Karpas-422 (cell line): ENCODE measurements at regions not wholly inside any gene's neighbourhood (a gene's known extent, or its start where the extent isn't known, plus 50 kb on each side); places are given as distances from the start of the nearest gene placed in this dataset.

Experiments used
- DNase-seq: peaks from one replicate; pipeline ENCODE4 v3.0.0-alpha.2; 2015
- H2AFZ ChIP-seq: fragments of 200-600 bp; sonication (generic); 2 replicates; pipeline ENCODE4 v1.6.1; 2014; ENCODE audit warnings: antibody characterized with exemption, low read length, mixed read lengths
- H3K27ac ChIP-seq: fragments of 200-600 bp; sonication (generic); 2 replicates; pipeline ENCODE4 v1.5.1; 2014; ENCODE audit warnings: mild to moderate bottlenecking, low read length, moderate library complexity
- H3K27me3 ChIP-seq: fragments of 200-600 bp; sonication (generic); 2 replicates; pipeline ENCODE4 v1.6.1; 2014; ENCODE audit warnings: low read length, mixed read lengths
- H3K36me3 ChIP-seq: fragments of 200-600 bp; sonication (generic); 2 replicates; pipeline ENCODE4 v1.6.1; 2014; ENCODE audit warnings: low read length, mixed read lengths; ENCODE audit not compliant: insufficient read depth
- H3K4me1 ChIP-seq: fragments of 200-600 bp; sonication (generic); 2 replicates; pipeline ENCODE4 v1.6.1; 2014; ENCODE audit warnings: mild to moderate bottlenecking, low read length, mixed read lengths
- H3K4me2 ChIP-seq: fragments of 200-600 bp; sonication (generic); 2 replicates; pipeline ENCODE4 v1.6.1; 2014; ENCODE audit warnings: low read length, low read depth, mild to moderate bottlenecking; ENCODE audit not compliant: poor library complexity, severe bottlenecking
- H3K4me3 ChIP-seq: fragments of 200-600 bp; sonication (generic); 2 replicates; pipeline ENCODE4 v1.5.1; 2014; ENCODE audit warnings: mild to moderate bottlenecking, antibody characterized with exemption, low read length, mixed read lengths
- H3K79me2 ChIP-seq: fragments of 200-600 bp; sonication (generic); 2 replicates; pipeline ENCODE4 v1.6.1; 2014; ENCODE audit warnings: mild to moderate bottlenecking, low read length, mixed read lengths
- H3K9ac ChIP-seq: fragments of 200-600 bp; sonication (generic); 2 replicates; pipeline ENCODE4 v1.6.0; 2014; ENCODE audit warnings: low read length
- H3K9me2 ChIP-seq: fragments of 200-600 bp; sonication (generic), shearing (Covaris generic); replicated peaks from 2 replicates; pipeline ENCODE4 v1.6.0; 2014; ENCODE audit warnings: mild to moderate bottlenecking, low read length, moderate library complexity; ENCODE audit not compliant: insufficient read depth
- H3K9me3 ChIP-seq: fragments of 300-700, 200-600 bp; sonication (generic); 2 replicates; pipeline ENCODE4 v1.6.1; 2014; ENCODE audit warnings: low read length, mixed read lengths
- H4K20me1 ChIP-seq: fragments of 200-600 bp; sonication (generic); 2 replicates; pipeline ENCODE4 v1.6.1; 2014; ENCODE audit warnings: mild to moderate bottlenecking, antibody characterized with exemption, low read length, low read depth; ENCODE audit not compliant: insufficient read depth

DNA sequence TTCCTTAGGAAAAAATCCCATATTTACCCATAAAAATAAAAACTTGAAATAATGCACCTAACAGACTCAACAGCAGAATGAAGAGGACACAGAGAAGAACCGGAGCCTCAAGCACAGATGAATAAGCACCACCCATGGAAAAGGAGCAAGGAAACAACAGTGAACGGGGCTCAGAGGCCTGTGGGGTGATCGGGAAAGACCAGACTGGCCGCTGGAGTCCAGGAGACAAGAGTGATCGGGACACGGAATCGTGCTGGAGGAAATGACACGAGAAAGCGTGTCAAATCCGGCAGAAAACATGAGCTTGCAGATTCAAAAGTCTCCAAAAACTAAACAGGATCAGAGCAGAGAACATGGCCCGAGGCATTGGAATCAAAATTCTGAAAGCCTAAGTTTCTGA lies 448.0 kb upstream of the SALL3 start:
- Histone ChIP-seq H3K9me2 (no peaks in the 10 kb centered on the region), H3K9me3 (no peaks in the 10 kb centered on the region), H3K4me3 (no peak overlapping the region), H3K27ac (no peak overlapping the region), H2AFZ (no peak overlapping the region), H3K36me3 (no peaks in the 10 kb centered on the region), H3K4me2 (no peak overlapping the region), H3K9ac (no peak overlapping the region), H4K20me1 (no peaks in the 10 kb centered on the region), H3K4me1 (no peaks in the 10 kb centered on the region), H3K79me2 (no peaks in the 10 kb centered on the region), H3K27me3 (no peaks in the 10 kb centered on the region)
- DNase-seq: no peak

- no peak overlapping the region for H3K27ac ChIP-seq
- DNase-seq: no peak
- H3K36me3 ChIP-seq: no peaks in the 10 kb centered on the region
- H3K9me2 ChIP-seq: no peaks in the 10 kb centered on the region
- H3K4me2 ChIP-seq: no peak overlapping the region
- H3K9me3 ChIP-seq: no peaks in the 10 kb centered on the region
- H3K4me1 ChIP-seq: no peaks in the 10 kb centered on the region
- no peaks in the 10 kb centered on the region for H4K20me1 ChIP-seq
- no peak overlapping the region for H3K4me3 ChIP-seq
- no peaks in the 10 kb centered on the region for H3K79me2 ChIP-seq
- H2AFZ ChIP-seq: no peak overlapping the region
- no peaks in the 10 kb centered on the region for H3K27me3 ChIP-seq
- no peak overlapping the region for H3K9ac ChIP-seq
Measured at GRCh38 chr18:78538669-78539440, 440.8 kb upstream of the SALL3 start.

- H3K4me1 ChIP-seq: no peaks in the 10 kb centered on the region
- H3K9me3 ChIP-seq: no peaks in the 10 kb centered on the region
- H2AFZ ChIP-seq: no peak overlapping the region
- no peaks in the 10 kb centered on the region for H3K79me2 ChIP-seq
- H3K9ac ChIP-seq: no peak overlapping the region
- no peak overlapping the region for H3K4me2 ChIP-seq
- no peaks in the 10 kb centered on the region for H4K20me1 ChIP-seq
- DNase-seq: no peak
- no peak overlapping the region for H3K4me3 ChIP-seq
- H3K27ac ChIP-seq: no peak overlapping the region
- no peaks in the 10 kb centered on the region for H3K36me3 ChIP-seq
- no peaks in the 10 kb centered on the region for H3K27me3 ChIP-seq
- no peaks in the 10 kb centered on the region for H3K9me2 ChIP-seq
Measured at GRCh38 chr18:78540636-78541529, 438.7 kb upstream of the SALL3 start.

GRCh38 chr18:78542204-78542603 lies 437.4 kb upstream of the SALL3 start:
- no peak overlapping the region for H2AFZ ChIP-seq
- no peak overlapping the region for H3K4me2 ChIP-seq
- H3K4me3 ChIP-seq: no peak overlapping the region
- no peaks in the 10 kb centered on the region for H3K79me2 ChIP-seq
- H3K9me2 ChIP-seq: no peaks in the 10 kb centered on the region
- no peaks in the 10 kb centered on the region for H3K9me3 ChIP-seq
- DNase-seq: no peak
- no peaks in the 10 kb centered on the region for H3K36me3 ChIP-seq
- H4K20me1 ChIP-seq: no peaks in the 10 kb centered on the region
- no peak overlapping the region for H3K9ac ChIP-seq
- H3K4me1 ChIP-seq: no peaks in the 10 kb centered on the region
- H3K27me3 ChIP-seq: no peaks in the 10 kb centered on the region
- no peak overlapping the region for H3K27ac ChIP-seq

DNA sequence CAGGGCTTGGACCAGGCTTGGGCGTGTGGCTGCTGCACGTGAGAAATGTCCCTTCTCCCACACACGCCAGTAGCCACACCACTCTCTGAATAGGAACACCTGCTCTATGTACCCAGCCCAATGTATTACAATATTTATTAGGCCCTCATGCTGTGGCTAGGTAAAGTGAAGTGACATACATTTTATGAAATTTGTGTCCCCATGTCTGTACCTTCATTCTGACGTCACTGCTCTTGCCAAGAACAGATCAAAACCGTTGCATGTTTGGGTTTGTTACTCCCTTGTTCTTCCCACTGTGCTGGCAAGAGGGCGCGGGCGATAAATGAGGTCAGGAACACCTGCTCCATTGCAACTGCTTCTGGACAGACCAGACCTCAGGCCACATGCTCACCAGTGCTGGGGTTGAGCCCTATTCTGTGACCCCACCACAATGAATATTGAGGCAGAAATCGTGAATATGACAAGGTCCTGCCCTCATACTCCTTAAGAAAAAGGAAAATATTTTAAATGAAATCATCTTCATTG lies 436.4 kb upstream of the SALL3 start:
- DNase-seq: no peak
- Histone ChIP-seq H3K27me3 (no peaks in the 10 kb centered on the region), H3K36me3 (no peaks in the 10 kb centered on the region), H3K4me2 (no peak overlapping the region), H3K79me2 (no peaks in the 10 kb centered on the region), H2AFZ (no peak overlapping the region), H3K27ac (no peak overlapping the region), H3K9me2 (no peaks in the 10 kb centered on the region), H3K4me1 (no peaks in the 10 kb centered on the region), H3K4me3 (no peak overlapping the region), H3K9me3 (peaks cover under 1% of the 10 kb centered on the region; the same call in 1 of the 2 replicates), H4K20me1 (no peaks in the 10 kb centered on the region), H3K9ac (no peak overlapping the region)

DNA sequence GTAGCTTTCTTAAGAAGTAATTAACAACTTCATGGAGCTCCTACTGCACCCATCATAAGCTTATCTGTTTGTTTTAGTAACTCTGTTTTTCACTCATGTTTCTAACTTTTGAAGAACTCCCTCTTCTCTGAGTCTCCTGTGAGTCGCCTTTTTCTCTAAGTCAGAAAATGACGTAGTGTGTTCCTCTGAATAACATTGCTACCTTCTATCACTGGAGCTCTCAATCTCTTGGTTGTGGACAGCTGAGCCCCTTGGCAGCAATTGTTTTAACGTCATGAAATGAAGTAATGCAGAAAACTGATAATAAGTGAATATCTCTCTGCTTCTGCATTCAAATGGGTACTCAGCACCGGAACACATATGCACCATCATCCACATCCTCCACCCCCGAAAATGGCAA lies 433.3 kb upstream of the SALL3 start:
- DNase-seq: no peak
- no peak overlapping the region for H3K4me3 ChIP-seq
- no peaks in the 10 kb centered on the region for H3K27me3 ChIP-seq
- H3K36me3 ChIP-seq: no peaks in the 10 kb centered on the region
- no peak overlapping the region for H3K4me2 ChIP-seq
- H3K27ac ChIP-seq: no peak overlapping the region
- no peak overlapping the region for H3K9ac ChIP-seq
- H3K9me3 ChIP-seq: peaks cover 15% of the 10 kb centered on the region; the same call in 1 of the 2 replicates
- no peaks in the 10 kb centered on the region for H4K20me1 ChIP-seq
- H3K4me1 ChIP-seq: no peaks in the 10 kb centered on the region
- no peaks in the 10 kb centered on the region for H3K9me2 ChIP-seq
- H3K79me2 ChIP-seq: no peaks in the 10 kb centered on the region
- no peak overlapping the region for H2AFZ ChIP-seq

- Histone ChIP-seq H4K20me1 (no peaks in the 10 kb centered on the region), H3K36me3 (no peaks in the 10 kb centered on the region)
Measured at GRCh38 chr18:78547817-78548216, 431.8 kb upstream of the SALL3 start.

More at GRCh38 chr18:78547817-78548216, 431.8 kb upstream of the SALL3 start:
- Histone ChIP-seq H3K27me3 (no peaks in the 10 kb centered on the region), H2AFZ (no peak overlapping the region), H3K27ac (no peak overlapping the region), H3K9ac (no peak overlapping the region), H3K4me1 (no peaks in the 10 kb centered on the region), H3K9me3 (peaks cover 15% of the 10 kb centered on the region; the same call in 1 of the 2 replicates), H3K4me3 (no peak overlapping the region), H3K79me2 (no peaks in the 10 kb centered on the region), H3K4me2 (no peak overlapping the region), H3K9me2 (no peaks in the 10 kb centered on the region)
- no peak for DNase-seq
